ENCODE measurements at regions not wholly inside any gene's neighbourhood (a gene's known extent, or its start where the extent isn't known, plus 50 kb on each side); places are given as distances from the start of the nearest gene placed in this dataset.

DNA sequence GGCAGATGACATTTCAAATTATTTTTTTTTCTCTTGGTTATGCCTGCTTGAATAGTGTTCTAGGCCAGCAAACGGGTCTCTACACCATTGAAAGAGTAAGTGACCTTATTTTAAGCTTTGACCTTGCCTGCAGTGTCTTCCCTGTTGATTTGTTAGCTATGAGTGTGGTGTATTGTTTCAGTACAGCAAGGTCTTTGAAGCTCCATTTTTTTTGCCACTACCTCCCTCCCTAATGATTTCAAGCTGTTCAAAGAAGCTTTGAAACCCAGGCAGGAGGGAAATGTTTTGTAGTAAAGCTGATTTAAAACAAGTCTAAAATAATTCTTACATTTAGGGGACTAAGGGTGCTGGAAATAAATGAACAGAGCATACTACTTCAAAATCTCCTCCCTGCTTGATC, 1249.8 kb downstream of the ROBO1 start:
- Histone ChIP-seq H3K27me3 (ENCODE audit: insufficient read depth, low read length) (no peaks in the 10 kb centered on the region), H3K4me2 (ENCODE audit: insufficient read depth, insufficient read length, low read length) (no peak overlapping the region), H2BK15ac (ENCODE audit: low read depth, low read length) (no peak overlapping the region), H2BK20ac (ENCODE audit: low read depth, low read length, poor library complexity, severe bottlenecking) (no peak overlapping the region), H2BK5ac (ENCODE audit: insufficient read length, low read length) (no peak overlapping the region), H3K56ac (ENCODE audit: insufficient read length, low read depth, low read length) (no peak overlapping the region), H2BK12ac (ENCODE audit: insufficient read length, low read depth, low read length) (no peak overlapping the region), H3K9ac (ENCODE audit: extremely low read depth, insufficient read length, low read length) (no peak overlapping the region), H3K9me3 (ENCODE audit: control insufficient read depth, low read depth, low read length) (no peaks in the 10 kb centered on the region), H2BK120ac (ENCODE audit: low read depth, low read length, poor library complexity, severe bottlenecking) (no peak overlapping the region), H3K4me1 (ENCODE audit: insufficient read depth, low read length) (no peaks in the 10 kb centered on the region), H4K5ac (ENCODE audit: insufficient read length, low read depth, low read length) (no peak overlapping the region), H4K8ac (replicated peaks; ENCODE audit: insufficient read length, low read depth, low read length) (no peak overlapping the region), H3K79me1 (ENCODE audit: insufficient read depth, low read depth, low read length, poor library complexity, severe bottlenecking) (no peaks in the 10 kb centered on the region), H2AK5ac (ENCODE audit: insufficient read length, low read length) (no peak overlapping the region), H3K23ac (ENCODE audit: insufficient read length, low read depth, low read length) (no peak overlapping the region), H4K20me1 (ENCODE audit: control insufficient read depth, insufficient read depth, insufficient read length) (no peaks in the 10 kb centered on the region), H2AFZ (ENCODE audit: low read length) (no peak overlapping the region), H4K91ac (ENCODE audit: insufficient read length, low read depth, low read length) (no peak overlapping the region), H3K4ac (ENCODE audit: low read depth, low read length) (no peak overlapping the region), H3K79me2 (ENCODE audit: insufficient read depth, low read length) (no peaks in the 10 kb centered on the region), H3K27ac (ENCODE audit: insufficient read length, low read depth, low read length) (no peak overlapping the region), H3T11ph (ENCODE audit: low read length) (no peak overlapping the region), H3K23me2 (ENCODE audit: insufficient read length, low read depth, low read length, poor library complexity, severe bottlenecking) (no peaks in the 10 kb centered on the region), H3K18ac (ENCODE audit: insufficient read length, low read depth, low read length) (no peak overlapping the region), H3K14ac (ENCODE audit: insufficient read depth, low read length) (no peak overlapping the region)
- peaks cover 5 to 10% of the 10 kb centered on the region in 2 experiments; a peak in 3 of 4 replicates for H3K4me1 Mint-ChIP-seq
- no peak for DNase-seq
- peaks cover 0 to 2% (median 0%) of the 10 kb centered on the region in 3 experiments; a peak in 1 of 7 replicates for H3K36me3 Mint-ChIP-seq (ENCODE audit: insufficient read depth in 1 of 3, low read depth in 3 of 3)
- TF ChIP-seq, protein P1, sequence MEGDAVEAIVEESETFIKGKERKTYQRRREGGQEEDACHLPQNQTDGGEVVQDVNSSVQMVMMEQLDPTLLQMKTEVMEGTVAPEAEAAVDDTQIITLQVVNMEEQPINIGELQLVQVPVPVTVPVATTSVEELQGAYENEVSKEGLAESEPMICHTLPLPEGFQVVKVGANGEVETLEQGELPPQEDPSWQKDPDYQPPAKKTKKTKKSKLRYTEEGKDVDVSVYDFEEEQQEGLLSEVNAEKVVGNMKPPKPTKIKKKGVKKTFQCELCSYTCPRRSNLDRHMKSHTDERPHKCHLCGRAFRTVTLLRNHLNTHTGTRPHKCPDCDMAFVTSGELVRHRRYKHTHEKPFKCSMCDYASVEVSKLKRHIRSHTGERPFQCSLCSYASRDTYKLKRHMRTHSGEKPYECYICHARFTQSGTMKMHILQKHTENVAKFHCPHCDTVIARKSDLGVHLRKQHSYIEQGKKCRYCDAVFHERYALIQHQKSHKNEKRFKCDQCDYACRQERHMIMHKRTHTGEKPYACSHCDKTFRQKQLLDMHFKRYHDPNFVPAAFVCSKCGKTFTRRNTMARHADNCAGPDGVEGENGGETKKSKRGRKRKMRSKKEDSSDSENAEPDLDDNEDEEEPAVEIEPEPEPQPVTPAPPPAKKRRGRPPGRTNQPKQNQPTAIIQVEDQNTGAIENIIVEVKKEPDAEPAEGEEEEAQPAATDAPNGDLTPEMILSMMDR (conservative IDR thresholded peaks at IDR 0.05): no peak
- 0 out of 7 replicates have a peak overlapping the region, but pooled peaks of 1 of the 3 experiments have one; percentile 6 for H3K27ac Mint-ChIP-seq
- no peaks in the 10 kb centered on the region for H3K27me3 Mint-ChIP-seq (ENCODE audit: low read depth)
- H3K4me3 Mint-ChIP-seq: no peak overlapping the region
- WGBS (ENCODE audit: extremely low coverage, insufficient read length, low lambda C conversion rate): no CpG with 5 or more reads among the region's 1 CpG
- H3K9me3 Mint-ChIP-seq: peaks cover 0 to 3% of the 10 kb centered on the region in 2 experiments; a peak in 2 of 5 replicates
